ENCODE measurements at regions not wholly inside any gene's neighbourhood (a gene's known extent, or its start where the extent isn't known, plus 50 kb on each side); places are given as distances from the start of the nearest gene placed in this dataset.

GRCh38 chr4:136741468-136741867 lies 790.8 kb downstream of the PCDH18 start:
- Histone ChIP-seq H3K27me3 (ENCODE audit: control insufficient read depth, insufficient read depth, low read length) (no peaks in the 10 kb centered on the region), H3K4me1 (ENCODE audit: control insufficient read depth, insufficient read depth, low read length) (no peaks in the 10 kb centered on the region), H3K36me3 (ENCODE audit: control insufficient read depth, insufficient read depth, low read length) (no peaks in the 10 kb centered on the region), H3K9me3 (ENCODE audit: control insufficient read depth, insufficient read depth, low read depth, low read length) (no peaks in the 10 kb centered on the region), H3K27ac (ENCODE audit: low read length) (no peak overlapping the region), H3K4me3 (ENCODE audit: low read depth in 2 of 2, low read length in 2 of 2) (no peak overlapping the region)
- POLR2A ChIA-PET, result no interaction called here
- in situ Hi-C loops (cut with HindIII; ENCODE audit: low pct_unique_long_range_greater_than_20kb, low sequenced_read_pairs) (no loop called here), intact Hi-C loops (cut with micrococcal nuclease; ENCODE audit: unreplicated experiment) (no loop called here)
- ATAC-seq, result no peak
- CTCF ChIA-PET, result no interaction called here
- BruUV-seq (replicated peaks), result no TSS peak
- TF ChIP-seq CTCF (IDR thresholded peaks at IDR 0.05) (no peak), TCF7L2 (IDR thresholded peaks at IDR 0.05; ENCODE audit: low read depth, low read length) (no peak), REST (IDR thresholded peaks at IDR 0.05; ENCODE audit: insufficient read depth in 1 of 2, low read depth in 2 of 2, low read length in 1 of 2) (no peak), POLR2AphosphoS5 (IDR thresholded peaks at IDR 0.05; ENCODE audit: low read depth, low read length) (no peak), SIN3A (IDR thresholded peaks at IDR 0.05; ENCODE audit: borderline replicate concordance, insufficient read depth, low read depth, low read length) (no peak)
- no peak for DNase-seq (ENCODE audit: low read depth, low spot score)

DNA sequence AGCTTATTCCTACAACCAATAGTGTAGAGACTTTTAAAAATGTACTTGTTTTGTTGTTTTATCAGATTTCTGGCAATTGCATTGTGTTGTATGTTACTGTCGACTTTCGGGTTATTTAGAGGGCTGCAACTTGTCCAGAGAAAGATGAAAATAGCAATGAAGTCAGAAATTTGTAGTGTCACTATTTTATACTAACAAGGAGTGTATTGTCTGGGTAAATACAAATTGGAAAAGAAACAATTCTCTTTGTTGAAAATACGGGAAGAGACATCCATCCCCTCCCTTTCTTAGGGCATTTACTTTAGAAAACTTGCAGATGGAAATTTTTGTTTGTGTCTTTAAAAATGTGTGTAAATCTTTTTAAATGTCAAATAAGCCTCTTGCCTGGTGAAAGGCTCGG lies 792.0 kb downstream of the PCDH18 start:
- Histone ChIP-seq H3K27me3 (ENCODE audit: control insufficient read depth, insufficient read depth, low read length) (no peaks in the 10 kb centered on the region), H3K4me1 (ENCODE audit: control insufficient read depth, insufficient read depth, low read length) (no peaks in the 10 kb centered on the region), H3K36me3 (ENCODE audit: control insufficient read depth, insufficient read depth, low read length) (no peaks in the 10 kb centered on the region), H3K9me3 (ENCODE audit: control insufficient read depth, insufficient read depth, low read depth, low read length) (no peaks in the 10 kb centered on the region), H3K27ac (ENCODE audit: low read length) (no peak overlapping the region), H3K4me3 (ENCODE audit: low read depth in 2 of 2, low read length in 2 of 2) (no peak overlapping the region)
- POLR2A ChIA-PET, result no interaction called here
- CTCF ChIA-PET, result no interaction called here
- in situ Hi-C loops (cut with HindIII; ENCODE audit: low pct_unique_long_range_greater_than_20kb, low sequenced_read_pairs) (no loop called here), intact Hi-C loops (cut with micrococcal nuclease; ENCODE audit: unreplicated experiment) (no loop called here)
- no peak for TF ChIP-seq TCF7L2 (IDR thresholded peaks at IDR 0.05; ENCODE audit: low read depth, low read length)
- TF ChIP-seq REST (IDR thresholded peaks at IDR 0.05; ENCODE audit: insufficient read depth in 1 of 2, low read depth in 2 of 2, low read length in 1 of 2), result no peak
- TF ChIP-seq SIN3A (IDR thresholded peaks at IDR 0.05; ENCODE audit: borderline replicate concordance, insufficient read depth, low read depth, low read length), result no peak
- TF ChIP-seq CTCF (IDR thresholded peaks at IDR 0.05), result no peak
- TF ChIP-seq POLR2AphosphoS5 (IDR thresholded peaks at IDR 0.05; ENCODE audit: low read depth, low read length), result no peak
- BruUV-seq (replicated peaks), result no TSS peak
- DNase-seq (ENCODE audit: low read depth, low spot score), result no peak
- ATAC-seq, result no peak

Data from Panc1 (cell line).